ENCODE measurements at regions not wholly inside any gene's neighbourhood (a gene's known extent, or its start where the extent isn't known, plus 50 kb on each side); places are given as distances from the start of the nearest gene placed in this dataset.

DNA sequence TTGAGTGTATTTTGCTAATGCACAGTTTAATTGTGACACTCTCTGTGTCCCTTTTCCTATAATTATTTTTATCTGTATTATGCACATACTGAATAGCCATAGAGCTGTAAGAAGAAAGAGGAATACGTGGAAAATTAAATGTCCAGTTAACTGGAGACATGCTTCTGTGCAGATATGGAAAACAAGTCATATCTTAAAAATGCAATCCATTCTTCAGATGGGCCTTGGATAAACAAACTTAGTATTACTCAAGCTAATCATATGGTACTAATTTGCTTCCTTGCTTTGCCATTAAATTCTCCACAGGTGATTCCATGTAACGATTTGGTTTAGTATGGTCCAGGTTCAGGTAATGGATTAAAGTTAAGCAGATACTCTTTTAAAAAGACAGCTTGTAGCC, 201.2 kb upstream of the CELF2 start:
- TF ChIP-seq, protein P1, sequence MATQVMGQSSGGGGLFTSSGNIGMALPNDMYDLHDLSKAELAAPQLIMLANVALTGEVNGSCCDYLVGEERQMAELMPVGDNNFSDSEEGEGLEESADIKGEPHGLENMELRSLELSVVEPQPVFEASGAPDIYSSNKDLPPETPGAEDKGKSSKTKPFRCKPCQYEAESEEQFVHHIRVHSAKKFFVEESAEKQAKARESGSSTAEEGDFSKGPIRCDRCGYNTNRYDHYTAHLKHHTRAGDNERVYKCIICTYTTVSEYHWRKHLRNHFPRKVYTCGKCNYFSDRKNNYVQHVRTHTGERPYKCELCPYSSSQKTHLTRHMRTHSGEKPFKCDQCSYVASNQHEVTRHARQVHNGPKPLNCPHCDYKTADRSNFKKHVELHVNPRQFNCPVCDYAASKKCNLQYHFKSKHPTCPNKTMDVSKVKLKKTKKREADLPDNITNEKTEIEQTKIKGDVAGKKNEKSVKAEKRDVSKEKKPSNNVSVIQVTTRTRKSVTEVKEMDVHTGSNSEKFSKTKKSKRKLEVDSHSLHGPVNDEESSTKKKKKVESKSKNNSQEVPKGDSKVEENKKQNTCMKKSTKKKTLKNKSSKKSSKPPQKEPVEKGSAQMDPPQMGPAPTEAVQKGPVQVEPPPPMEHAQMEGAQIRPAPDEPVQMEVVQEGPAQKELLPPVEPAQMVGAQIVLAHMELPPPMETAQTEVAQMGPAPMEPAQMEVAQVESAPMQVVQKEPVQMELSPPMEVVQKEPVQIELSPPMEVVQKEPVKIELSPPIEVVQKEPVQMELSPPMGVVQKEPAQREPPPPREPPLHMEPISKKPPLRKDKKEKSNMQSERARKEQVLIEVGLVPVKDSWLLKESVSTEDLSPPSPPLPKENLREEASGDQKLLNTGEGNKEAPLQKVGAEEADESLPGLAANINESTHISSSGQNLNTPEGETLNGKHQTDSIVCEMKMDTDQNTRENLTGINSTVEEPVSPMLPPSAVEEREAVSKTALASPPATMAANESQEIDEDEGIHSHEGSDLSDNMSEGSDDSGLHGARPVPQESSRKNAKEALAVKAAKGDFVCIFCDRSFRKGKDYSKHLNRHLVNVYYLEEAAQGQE (IDR thresholded peaks at IDR 0.05; ENCODE audit: insufficient replicate concordance, low read depth) = no peak
- TF ChIP-seq, protein P2, sequence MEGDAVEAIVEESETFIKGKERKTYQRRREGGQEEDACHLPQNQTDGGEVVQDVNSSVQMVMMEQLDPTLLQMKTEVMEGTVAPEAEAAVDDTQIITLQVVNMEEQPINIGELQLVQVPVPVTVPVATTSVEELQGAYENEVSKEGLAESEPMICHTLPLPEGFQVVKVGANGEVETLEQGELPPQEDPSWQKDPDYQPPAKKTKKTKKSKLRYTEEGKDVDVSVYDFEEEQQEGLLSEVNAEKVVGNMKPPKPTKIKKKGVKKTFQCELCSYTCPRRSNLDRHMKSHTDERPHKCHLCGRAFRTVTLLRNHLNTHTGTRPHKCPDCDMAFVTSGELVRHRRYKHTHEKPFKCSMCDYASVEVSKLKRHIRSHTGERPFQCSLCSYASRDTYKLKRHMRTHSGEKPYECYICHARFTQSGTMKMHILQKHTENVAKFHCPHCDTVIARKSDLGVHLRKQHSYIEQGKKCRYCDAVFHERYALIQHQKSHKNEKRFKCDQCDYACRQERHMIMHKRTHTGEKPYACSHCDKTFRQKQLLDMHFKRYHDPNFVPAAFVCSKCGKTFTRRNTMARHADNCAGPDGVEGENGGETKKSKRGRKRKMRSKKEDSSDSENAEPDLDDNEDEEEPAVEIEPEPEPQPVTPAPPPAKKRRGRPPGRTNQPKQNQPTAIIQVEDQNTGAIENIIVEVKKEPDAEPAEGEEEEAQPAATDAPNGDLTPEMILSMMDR (IDR thresholded peaks at IDR 0.05; ENCODE audit: insufficient read depth, low read length) = no peak
- no peak for TF ChIP-seq POLR2AphosphoS5 (IDR thresholded peaks at IDR 0.05; ENCODE audit: low read depth)
- TF ChIP-seq GABPA (IDR thresholded peaks at IDR 0.05; ENCODE audit: low read depth) = no peak
- no peak for TF ChIP-seq SPI1 (IDR thresholded peaks at IDR 0.05; ENCODE audit: borderline replicate concordance, low read depth)
- no peak for DNase-seq (ENCODE audit: low read depth in 1 of 2, low spot score in 1 of 2)
- Histone ChIP-seq H3K4me3 (replicated peaks; ENCODE audit: insufficient read depth, low read length) (no peak overlapping the region), H3K27ac (replicated peaks) (no peak overlapping the region), H3K27me3 (ENCODE audit: insufficient read depth, poor library complexity, severe bottlenecking) (no peaks in the 10 kb centered on the region)

DNA sequence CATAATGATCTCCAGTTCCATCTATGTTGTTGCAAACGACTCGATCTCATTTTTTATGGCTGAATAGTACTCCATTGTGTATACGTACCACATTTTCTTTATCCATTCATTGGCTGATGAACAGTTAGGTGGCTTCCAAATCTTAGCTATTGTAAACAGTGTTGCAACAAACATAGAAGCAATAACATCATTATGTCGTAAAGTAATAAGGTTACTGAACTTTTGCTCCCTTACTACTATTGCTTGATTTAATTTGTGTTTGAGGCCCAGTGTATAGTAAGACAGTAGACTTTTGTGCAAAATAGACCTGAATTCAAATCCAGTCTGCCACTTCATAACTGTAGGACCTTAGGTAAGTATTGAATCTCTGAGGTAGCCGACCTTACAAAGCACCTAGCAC, 200.1 kb upstream of the CELF2 start:
- Histone ChIP-seq H3K4me3 (replicated peaks; ENCODE audit: insufficient read depth, low read length) (no peak overlapping the region), H3K27me3 (ENCODE audit: insufficient read depth, poor library complexity, severe bottlenecking) (no peaks in the 10 kb centered on the region), H3K27ac (replicated peaks) (no peak overlapping the region)
- DNase-seq (ENCODE audit: low read depth in 1 of 2, low spot score in 1 of 2) = no peak
- TF ChIP-seq POLR2AphosphoS5 (IDR thresholded peaks at IDR 0.05; ENCODE audit: low read depth) (no peak), SPI1 (IDR thresholded peaks at IDR 0.05; ENCODE audit: borderline replicate concordance, low read depth) (no peak), GABPA (IDR thresholded peaks at IDR 0.05; ENCODE audit: low read depth) (no peak)
- TF ChIP-seq, protein P2 (IDR thresholded peaks at IDR 0.05; ENCODE audit: insufficient read depth, low read length) = no peak
- TF ChIP-seq, protein P1 (IDR thresholded peaks at IDR 0.05; ENCODE audit: insufficient replicate concordance, low read depth) = no peak

DNA sequence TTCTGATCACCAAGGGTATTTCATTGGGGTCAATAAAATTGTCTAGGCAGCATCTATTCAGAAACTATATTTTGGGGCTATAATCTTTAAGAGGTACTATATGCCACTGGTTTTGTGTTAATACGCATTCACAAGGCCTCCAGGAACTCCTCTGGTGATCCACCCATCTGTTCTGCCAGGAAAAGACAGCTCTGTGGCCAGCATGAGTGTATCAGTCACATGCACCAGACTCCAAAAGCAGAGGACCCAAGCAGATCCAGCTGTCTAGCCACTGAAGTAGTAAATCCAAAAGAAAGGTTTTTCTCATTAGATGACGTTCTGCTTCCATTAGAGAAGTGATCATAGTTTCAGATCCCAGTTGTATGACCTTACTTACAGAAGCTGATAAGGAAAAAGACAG, 199.6 kb upstream of the CELF2 start:
- Histone ChIP-seq H3K27ac (replicated peaks) (no peak overlapping the region), H3K27me3 (ENCODE audit: insufficient read depth, poor library complexity, severe bottlenecking) (no peaks in the 10 kb centered on the region), H3K4me3 (replicated peaks; ENCODE audit: insufficient read depth, low read length) (no peak overlapping the region)
- DNase-seq (ENCODE audit: low read depth in 1 of 2, low spot score in 1 of 2) = no peak
- TF ChIP-seq SPI1 (IDR thresholded peaks at IDR 0.05; ENCODE audit: borderline replicate concordance, low read depth) (no peak), GABPA (IDR thresholded peaks at IDR 0.05; ENCODE audit: low read depth) (no peak), POLR2AphosphoS5 (IDR thresholded peaks at IDR 0.05; ENCODE audit: low read depth) (no peak)
- TF ChIP-seq, protein P1 (IDR thresholded peaks at IDR 0.05; ENCODE audit: insufficient replicate concordance, low read depth) = no peak
- TF ChIP-seq, protein P2 (IDR thresholded peaks at IDR 0.05; ENCODE audit: insufficient read depth, low read length) = no peak

All from HL-60 (cell line).